Activated effector memory CD4-positive, alpha-beta T cell treated with Interleukin-2 at 50 U/mL for 16 hours (primary cell): ENCODE measurements at regions not wholly inside any gene's neighbourhood (a gene's known extent, or its start where the extent isn't known, plus 50 kb on each side); places are given as distances from the start of the nearest gene placed in this dataset.
"Not testable (repeated sequence)": the region's sequence is repeated elsewhere in the genome, so short reads cannot be mapped to it uniquely, and the experiment has no call there.

Experiments
- DNase-seq: peaks from one replicate; pipeline ENCODE4 v3.0.0-alpha.2; 2020

GRCh38 chr15:88995449-88995848 lies 82.3 kb upstream of the MFGE8 start:
- no peak for DNase-seq

- DNase-seq, result no peak
Measured at GRCh38 chr15:88997531-88997930, 84.4 kb upstream of the MFGE8 start.

- no peak for DNase-seq
Measured at GRCh38 chr15:88998980-88999713, 86.0 kb upstream of the MFGE8 start.

GRCh38 chr15:89001708-89002275 lies 86.5 kb upstream of the ABHD2 start:
- DNase-seq, result not testable (repeated sequence)

GRCh38 chr15:89002281-89002761 lies 85.9 kb upstream of the ABHD2 start:
- DNase-seq, result no peak

- no peak for DNase-seq
Measured at GRCh38 chr15:89002830-89003229, 85.4 kb upstream of the ABHD2 start.

GRCh38 chr15:89003865-89004725 lies 84.2 kb upstream of the ABHD2 start:
- DNase-seq, result no peak

GRCh38 chr15:89004726-89005030 lies 83.6 kb upstream of the ABHD2 start:
- DNase-seq, result no peak

- DNase-seq, result not testable (repeated sequence)
Measured at GRCh38 chr15:89007527-89007926, 80.7 kb upstream of the ABHD2 start.

GRCh38 chr15:89007989-89008388 lies 80.3 kb upstream of the ABHD2 start:
- no peak for DNase-seq

GRCh38 chr15:89009080-89009479 lies 79.2 kb upstream of the ABHD2 start:
- no peak for DNase-seq

GRCh38 chr15:89015412-89016097 lies 72.7 kb upstream of the ABHD2 start:
- DNase-seq, result no peak

- DNase-seq, result no peak
Measured at GRCh38 chr15:89016549-89017041, 71.7 kb upstream of the ABHD2 start.

- peak; percentile 75 for DNase-seq
Measured at GRCh38 chr15:89017370-89018066, 70.7 kb upstream of the ABHD2 start.

GRCh38 chr15:89018207-89018606 lies 70.0 kb upstream of the ABHD2 start:
- no peak for DNase-seq

GRCh38 chr15:89019436-89019835 lies 68.8 kb upstream of the ABHD2 start:
- DNase-seq, result no peak

GRCh38 chr15:89021224-89021623 lies 67.0 kb upstream of the ABHD2 start:
- DNase-seq, result no peak

- DNase-seq, result not testable (repeated sequence)
Measured at GRCh38 chr15:89021886-89022285, 66.4 kb upstream of the ABHD2 start.

GRCh38 chr15:89023311-89023961 lies 64.8 kb upstream of the ABHD2 start:
- DNase-seq, result no peak

- DNase-seq, result no peak
Measured at GRCh38 chr15:89024418-89024817, 63.8 kb upstream of the ABHD2 start.

- no peak for DNase-seq
Measured at GRCh38 chr15:89026167-89026566, 62.1 kb upstream of the ABHD2 start.

- no peak for DNase-seq
Measured at GRCh38 chr15:89028036-89028435, 60.2 kb upstream of the ABHD2 start.
